ENCODE measurements at regions not wholly inside any gene's neighbourhood (a gene's known extent, or its start where the extent isn't known, plus 50 kb on each side); places are given as distances from the start of the nearest gene placed in this dataset.

DNA sequence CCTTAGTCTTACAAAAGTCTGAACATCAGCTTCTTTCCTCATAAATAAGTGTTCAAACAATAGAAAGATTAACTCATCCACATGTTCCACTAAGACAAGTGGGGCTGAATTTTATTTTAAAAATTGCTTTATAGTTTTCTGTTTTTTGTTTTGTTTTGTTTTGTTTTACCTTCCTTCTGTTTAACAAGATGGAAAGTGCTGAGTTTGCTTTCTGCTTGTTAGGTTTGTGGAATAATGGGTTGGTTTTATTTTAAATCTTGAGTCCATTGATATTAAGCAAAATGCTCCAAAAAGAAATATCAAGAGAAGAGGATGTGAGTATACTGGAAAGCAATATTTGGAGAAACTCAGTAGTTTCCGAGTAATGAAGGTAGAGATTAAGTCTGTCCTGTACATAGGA, 458.7 kb downstream of the FAT4 start:
- TF ChIP-seq, protein P1, sequence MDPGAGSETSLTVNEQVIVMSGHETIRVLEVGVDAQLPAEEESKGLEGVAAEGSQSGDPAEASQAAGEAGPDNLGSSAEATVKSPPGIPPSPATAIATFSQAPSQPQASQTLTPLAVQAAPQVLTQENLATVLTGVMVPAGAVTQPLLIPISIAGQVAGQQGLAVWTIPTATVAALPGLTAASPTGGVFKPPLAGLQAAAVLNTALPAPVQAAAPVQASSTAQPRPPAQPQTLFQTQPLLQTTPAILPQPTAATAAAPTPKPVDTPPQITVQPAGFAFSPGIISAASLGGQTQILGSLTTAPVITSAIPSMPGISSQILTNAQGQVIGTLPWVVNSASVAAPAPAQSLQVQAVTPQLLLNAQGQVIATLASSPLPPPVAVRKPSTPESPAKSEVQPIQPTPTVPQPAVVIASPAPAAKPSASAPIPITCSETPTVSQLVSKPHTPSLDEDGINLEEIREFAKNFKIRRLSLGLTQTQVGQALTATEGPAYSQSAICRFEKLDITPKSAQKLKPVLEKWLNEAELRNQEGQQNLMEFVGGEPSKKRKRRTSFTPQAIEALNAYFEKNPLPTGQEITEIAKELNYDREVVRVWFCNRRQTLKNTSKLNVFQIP (CRISPR knock-in tag; IDR thresholded peaks at IDR 0.05; ENCODE audit: borderline replicate concordance, low read depth): no peak
- TF ChIP-seq, protein P2, sequence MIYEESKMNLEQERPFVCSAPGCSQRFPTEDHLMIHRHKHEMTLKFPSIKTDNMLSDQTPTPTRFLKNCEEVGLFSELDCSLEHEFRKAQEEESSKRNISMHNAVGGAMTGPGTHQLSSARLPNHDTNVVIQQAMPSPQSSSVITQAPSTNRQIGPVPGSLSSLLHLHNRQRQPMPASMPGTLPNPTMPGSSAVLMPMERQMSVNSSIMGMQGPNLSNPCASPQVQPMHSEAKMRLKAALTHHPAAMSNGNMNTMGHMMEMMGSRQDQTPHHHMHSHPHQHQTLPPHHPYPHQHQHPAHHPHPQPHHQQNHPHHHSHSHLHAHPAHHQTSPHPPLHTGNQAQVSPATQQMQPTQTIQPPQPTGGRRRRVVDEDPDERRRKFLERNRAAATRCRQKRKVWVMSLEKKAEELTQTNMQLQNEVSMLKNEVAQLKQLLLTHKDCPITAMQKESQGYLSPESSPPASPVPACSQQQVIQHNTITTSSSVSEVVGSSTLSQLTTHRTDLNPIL (CRISPR knock-in tag; IDR thresholded peaks at IDR 0.05; ENCODE audit: low read depth): no peak
- TF ChIP-seq, protein P3, sequence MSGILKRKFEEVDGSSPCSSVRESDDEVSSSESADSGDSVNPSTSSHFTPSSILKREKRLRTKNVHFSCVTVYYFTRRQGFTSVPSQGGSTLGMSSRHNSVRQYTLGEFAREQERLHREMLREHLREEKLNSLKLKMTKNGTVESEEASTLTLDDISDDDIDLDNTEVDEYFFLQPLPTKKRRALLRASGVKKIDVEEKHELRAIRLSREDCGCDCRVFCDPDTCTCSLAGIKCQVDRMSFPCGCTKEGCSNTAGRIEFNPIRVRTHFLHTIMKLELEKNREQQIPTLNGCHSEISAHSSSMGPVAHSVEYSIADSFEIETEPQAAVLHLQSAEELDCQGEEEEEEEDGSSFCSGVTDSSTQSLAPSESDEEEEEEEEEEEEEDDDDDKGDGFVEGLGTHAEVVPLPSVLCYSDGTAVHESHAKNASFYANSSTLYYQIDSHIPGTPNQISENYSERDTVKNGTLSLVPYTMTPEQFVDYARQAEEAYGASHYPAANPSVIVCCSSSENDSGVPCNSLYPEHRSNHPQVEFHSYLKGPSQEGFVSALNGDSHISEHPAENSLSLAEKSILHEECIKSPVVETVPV (CRISPR knock-in tag; IDR thresholded peaks at IDR 0.05): no peak
- TF ChIP-seq, protein P4, sequence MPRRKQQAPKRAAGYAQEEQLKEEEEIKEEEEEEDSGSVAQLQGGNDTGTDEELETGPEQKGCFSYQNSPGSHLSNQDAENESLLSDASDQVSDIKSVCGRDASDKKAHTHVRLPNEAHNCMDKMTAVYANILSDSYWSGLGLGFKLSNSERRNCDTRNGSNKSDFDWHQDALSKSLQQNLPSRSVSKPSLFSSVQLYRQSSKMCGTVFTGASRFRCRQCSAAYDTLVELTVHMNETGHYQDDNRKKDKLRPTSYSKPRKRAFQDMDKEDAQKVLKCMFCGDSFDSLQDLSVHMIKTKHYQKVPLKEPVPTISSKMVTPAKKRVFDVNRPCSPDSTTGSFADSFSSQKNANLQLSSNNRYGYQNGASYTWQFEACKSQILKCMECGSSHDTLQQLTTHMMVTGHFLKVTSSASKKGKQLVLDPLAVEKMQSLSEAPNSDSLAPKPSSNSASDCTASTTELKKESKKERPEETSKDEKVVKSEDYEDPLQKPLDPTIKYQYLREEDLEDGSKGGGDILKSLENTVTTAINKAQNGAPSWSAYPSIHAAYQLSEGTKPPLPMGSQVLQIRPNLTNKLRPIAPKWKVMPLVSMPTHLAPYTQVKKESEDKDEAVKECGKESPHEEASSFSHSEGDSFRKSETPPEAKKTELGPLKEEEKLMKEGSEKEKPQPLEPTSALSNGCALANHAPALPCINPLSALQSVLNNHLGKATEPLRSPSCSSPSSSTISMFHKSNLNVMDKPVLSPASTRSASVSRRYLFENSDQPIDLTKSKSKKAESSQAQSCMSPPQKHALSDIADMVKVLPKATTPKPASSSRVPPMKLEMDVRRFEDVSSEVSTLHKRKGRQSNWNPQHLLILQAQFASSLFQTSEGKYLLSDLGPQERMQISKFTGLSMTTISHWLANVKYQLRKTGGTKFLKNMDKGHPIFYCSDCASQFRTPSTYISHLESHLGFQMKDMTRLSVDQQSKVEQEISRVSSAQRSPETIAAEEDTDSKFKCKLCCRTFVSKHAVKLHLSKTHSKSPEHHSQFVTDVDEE (CRISPR knock-in tag; IDR thresholded peaks at IDR 0.05): no peak
- TF ChIP-seq ESRRG (CRISPR knock-in tag; IDR thresholded peaks at IDR 0.05): no peak
- TF ChIP-seq, protein P5, sequence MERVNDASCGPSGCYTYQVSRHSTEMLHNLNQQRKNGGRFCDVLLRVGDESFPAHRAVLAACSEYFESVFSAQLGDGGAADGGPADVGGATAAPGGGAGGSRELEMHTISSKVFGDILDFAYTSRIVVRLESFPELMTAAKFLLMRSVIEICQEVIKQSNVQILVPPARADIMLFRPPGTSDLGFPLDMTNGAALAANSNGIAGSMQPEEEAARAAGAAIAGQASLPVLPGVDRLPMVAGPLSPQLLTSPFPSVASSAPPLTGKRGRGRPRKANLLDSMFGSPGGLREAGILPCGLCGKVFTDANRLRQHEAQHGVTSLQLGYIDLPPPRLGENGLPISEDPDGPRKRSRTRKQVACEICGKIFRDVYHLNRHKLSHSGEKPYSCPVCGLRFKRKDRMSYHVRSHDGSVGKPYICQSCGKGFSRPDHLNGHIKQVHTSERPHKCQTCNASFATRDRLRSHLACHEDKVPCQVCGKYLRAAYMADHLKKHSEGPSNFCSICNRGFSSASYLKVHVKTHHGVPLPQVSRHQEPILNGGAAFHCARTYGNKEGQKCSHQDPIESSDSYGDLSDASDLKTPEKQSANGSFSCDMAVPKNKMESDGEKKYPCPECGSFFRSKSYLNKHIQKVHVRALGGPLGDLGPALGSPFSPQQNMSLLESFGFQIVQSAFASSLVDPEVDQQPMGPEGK (CRISPR knock-in tag; IDR thresholded peaks at IDR 0.05; ENCODE audit: borderline replicate concordance): no peak
- TF ChIP-seq TCF4 (CRISPR knock-in tag; IDR thresholded peaks at IDR 0.05; ENCODE audit: borderline replicate concordance): no peak
- no peak for TF ChIP-seq PPARA (CRISPR knock-in tag; IDR thresholded peaks at IDR 0.05; ENCODE audit: borderline replicate concordance)
- TF ChIP-seq ZFP30 (CRISPR knock-in tag; IDR thresholded peaks at IDR 0.05): no peak
- no peak for TF ChIP-seq TOX (CRISPR knock-in tag; IDR thresholded peaks at IDR 0.05; ENCODE audit: borderline replicate concordance)
- no peak for TF ChIP-seq SNAI2 (CRISPR knock-in tag; IDR thresholded peaks at IDR 0.05)
- TF ChIP-seq ZC3H10 (CRISPR knock-in tag; IDR thresholded peaks at IDR 0.05): no peak
- TF ChIP-seq CSDC2 (CRISPR knock-in tag; IDR thresholded peaks at IDR 0.05): no peak
- no peak for TF ChIP-seq ZNF70 (CRISPR knock-in tag; IDR thresholded peaks at IDR 0.05)
- no peak for TF ChIP-seq BACH2 (CRISPR knock-in tag; IDR thresholded peaks at IDR 0.05; ENCODE audit: borderline replicate concordance)
- TF ChIP-seq ISL1 (CRISPR knock-in tag; IDR thresholded peaks at IDR 0.05): no peak
- no peak for TF ChIP-seq ARNTL (CRISPR knock-in tag; IDR thresholded peaks at IDR 0.05; ENCODE audit: borderline replicate concordance, low read depth)
- TF ChIP-seq GLIS3 (CRISPR knock-in tag; IDR thresholded peaks at IDR 0.05): no peak
- no peak for ATAC-seq

DNA sequence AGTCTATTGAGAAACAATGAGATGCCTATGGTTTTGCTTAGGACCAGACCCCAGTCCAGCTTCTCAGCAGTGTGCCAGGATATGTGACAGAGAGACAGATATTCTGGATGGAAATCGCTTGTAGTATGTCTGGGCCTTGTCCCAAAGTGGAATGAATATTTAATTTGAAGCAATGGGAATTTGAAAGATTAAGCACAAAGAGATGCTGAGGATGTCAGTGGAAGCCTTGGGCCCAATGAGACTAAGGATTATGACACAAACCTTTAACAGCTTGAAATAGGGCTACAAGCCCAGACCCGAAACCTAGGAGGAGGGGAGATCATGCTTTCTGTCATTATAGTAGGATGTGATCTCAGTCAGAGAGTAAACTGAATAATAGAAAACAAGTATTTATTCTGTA, 459.2 kb downstream of the FAT4 start:
- no peak for ATAC-seq
- TF ChIP-seq ISL1 (CRISPR knock-in tag; IDR thresholded peaks at IDR 0.05) (no peak), BACH2 (CRISPR knock-in tag; IDR thresholded peaks at IDR 0.05; ENCODE audit: borderline replicate concordance) (no peak), SNAI2 (CRISPR knock-in tag; IDR thresholded peaks at IDR 0.05) (no peak), ZFP3 (CRISPR knock-in tag; IDR thresholded peaks at IDR 0.05) (no peak), TOX (CRISPR knock-in tag; IDR thresholded peaks at IDR 0.05; ENCODE audit: borderline replicate concordance) (no peak), ZC3H10 (CRISPR knock-in tag; IDR thresholded peaks at IDR 0.05) (no peak), ZNF565 (CRISPR knock-in tag; conservative IDR thresholded peaks at IDR 0.05; ENCODE audit: low read depth) (no peak), OSR1 (CRISPR knock-in tag; IDR thresholded peaks at IDR 0.05) (no peak), ESRRG (CRISPR knock-in tag; IDR thresholded peaks at IDR 0.05) (no peak), RARB (CRISPR knock-in tag; IDR thresholded peaks at IDR 0.05) (no peak), ZNF70 (CRISPR knock-in tag; IDR thresholded peaks at IDR 0.05) (no peak)
- TF ChIP-seq, protein P5 (CRISPR knock-in tag; IDR thresholded peaks at IDR 0.05; ENCODE audit: borderline replicate concordance): no peak
- TF ChIP-seq, protein P2 (CRISPR knock-in tag; IDR thresholded peaks at IDR 0.05; ENCODE audit: low read depth): no peak
- TF ChIP-seq, protein P4 (CRISPR knock-in tag; IDR thresholded peaks at IDR 0.05): no peak
- TF ChIP-seq, protein P3 (CRISPR knock-in tag; IDR thresholded peaks at IDR 0.05): no peak
